ENCODE measurements at regions not wholly inside any gene's neighbourhood (a gene's known extent, or its start where the extent isn't known, plus 50 kb on each side); places are given as distances from the start of the nearest gene placed in this dataset.
"Not testable (repeated sequence)": the region's sequence is repeated elsewhere in the genome, so short reads cannot be mapped to it uniquely, and the experiment has no call there.

DNA sequence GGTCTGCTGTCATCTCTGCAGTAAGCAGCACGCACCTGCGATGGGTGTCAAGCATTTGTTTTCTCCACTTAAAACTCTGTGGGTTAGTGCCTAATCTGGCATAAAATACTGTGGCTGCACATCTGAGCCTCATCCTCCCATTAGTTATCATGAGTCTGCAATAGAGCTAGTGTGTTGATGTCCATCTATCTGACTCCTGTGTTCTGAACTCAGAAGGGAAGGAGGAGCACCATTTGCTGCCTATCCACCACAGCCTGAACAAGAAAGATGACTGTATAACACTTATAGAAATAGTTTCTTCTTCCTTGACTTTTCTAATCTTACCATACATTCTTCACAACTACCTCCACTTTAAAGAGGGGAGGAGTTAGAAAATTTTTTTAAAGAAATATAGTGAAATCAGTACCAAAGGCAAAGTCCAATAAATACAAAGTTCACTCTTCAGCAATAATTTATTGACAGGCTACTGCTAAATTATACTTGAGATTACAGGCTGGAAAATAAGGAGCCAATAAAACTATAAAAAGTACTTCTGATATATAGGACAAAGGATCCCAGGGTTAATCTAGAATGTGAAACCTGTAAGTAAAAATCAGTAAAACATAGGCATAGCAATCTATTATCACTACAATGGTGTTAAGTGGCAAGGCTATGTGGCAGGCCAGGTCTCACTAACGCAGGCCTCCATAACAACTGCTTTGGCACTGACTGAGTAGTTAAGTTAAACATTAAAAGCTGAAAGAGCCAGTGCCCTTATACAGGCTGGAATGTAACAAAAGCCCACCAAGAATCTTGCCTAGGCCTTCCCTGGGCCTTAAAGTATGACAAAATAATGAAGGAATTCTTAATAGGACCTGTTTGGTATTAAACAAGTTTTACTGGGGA is 70.2 kb downstream of the LGALS9C start:
- not testable (repeated sequence) for H3K4me3 ChIP-seq (ENCODE audit: control insufficient read depth, low read depth, low read length); DNase-seq (ENCODE audit: low read depth)

GRCh38 chr17:18557086-18557485 is 80.5 kb downstream of the LGALS9C start:
- not testable (repeated sequence) for DNase-seq (ENCODE audit: low read depth); H3K4me3 ChIP-seq (ENCODE audit: control insufficient read depth, low read depth, low read length)

DNA sequence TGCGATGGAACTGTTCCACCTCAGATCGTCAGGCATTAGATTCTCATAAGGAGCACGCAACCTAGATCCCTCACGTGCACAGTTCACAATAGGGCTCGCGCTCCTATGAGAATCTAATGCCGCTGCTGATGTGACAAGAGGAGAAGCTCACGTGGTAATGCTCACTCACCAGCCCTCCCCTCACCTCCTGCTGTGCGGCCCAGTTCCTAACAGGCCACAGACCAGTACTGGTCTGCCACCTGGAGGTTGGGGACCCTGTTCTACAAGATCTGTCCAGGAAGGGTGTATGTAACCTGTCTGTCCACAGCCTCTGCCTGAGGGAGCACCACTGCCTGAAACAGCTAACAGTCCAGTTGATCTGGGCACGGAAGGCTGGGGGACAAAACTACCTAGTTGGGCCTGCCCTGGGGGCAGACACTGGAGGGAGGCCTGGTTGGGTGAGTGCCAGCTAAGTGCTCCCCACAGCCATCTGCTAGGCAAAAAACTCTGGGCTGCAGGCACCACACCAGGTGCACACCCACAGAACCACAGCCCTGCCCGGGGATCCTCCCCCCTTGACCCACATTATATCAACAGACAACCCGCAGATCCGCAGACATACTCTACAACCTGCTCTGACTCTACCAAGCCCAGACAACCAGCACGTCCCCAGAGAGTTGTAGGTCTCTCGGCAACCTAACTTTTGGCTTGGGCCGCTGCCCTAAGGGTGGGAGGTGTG is 80.7 kb downstream of the TBC1D28 start:
- not testable (repeated sequence) for H3K4me3 ChIP-seq (ENCODE audit: control insufficient read depth, low read depth, low read length); DNase-seq (ENCODE audit: low read depth)

DNA sequence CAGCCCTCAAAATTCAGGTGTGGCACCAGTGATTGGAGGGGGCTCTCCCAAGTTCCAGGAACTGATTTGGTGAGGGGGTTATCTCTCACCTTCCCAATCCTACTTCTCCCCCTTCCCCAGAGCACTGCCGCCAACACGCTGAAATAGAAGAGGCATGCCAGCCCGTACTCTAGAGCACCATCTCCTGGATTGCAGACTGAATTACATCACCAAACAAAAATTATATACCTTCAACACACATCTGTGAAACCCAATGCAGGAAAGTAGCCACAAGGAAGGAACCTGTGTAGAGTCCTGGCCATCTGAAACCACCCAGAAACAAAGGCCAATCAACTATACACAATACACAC is 80.1 kb downstream of the TBC1D28 start:
- peak; percentile 21 for DNase-seq (ENCODE audit: low read depth)
- peak; percentile 54 for TF ChIP-seq CTCF (conservative IDR thresholded peaks at IDR 0.05; ENCODE audit: control insufficient read depth, insufficient read depth, low read depth, low read length)
- H3K4me3 ChIP-seq (ENCODE audit: control insufficient read depth, low read depth, low read length) = not testable (repeated sequence)

DNA sequence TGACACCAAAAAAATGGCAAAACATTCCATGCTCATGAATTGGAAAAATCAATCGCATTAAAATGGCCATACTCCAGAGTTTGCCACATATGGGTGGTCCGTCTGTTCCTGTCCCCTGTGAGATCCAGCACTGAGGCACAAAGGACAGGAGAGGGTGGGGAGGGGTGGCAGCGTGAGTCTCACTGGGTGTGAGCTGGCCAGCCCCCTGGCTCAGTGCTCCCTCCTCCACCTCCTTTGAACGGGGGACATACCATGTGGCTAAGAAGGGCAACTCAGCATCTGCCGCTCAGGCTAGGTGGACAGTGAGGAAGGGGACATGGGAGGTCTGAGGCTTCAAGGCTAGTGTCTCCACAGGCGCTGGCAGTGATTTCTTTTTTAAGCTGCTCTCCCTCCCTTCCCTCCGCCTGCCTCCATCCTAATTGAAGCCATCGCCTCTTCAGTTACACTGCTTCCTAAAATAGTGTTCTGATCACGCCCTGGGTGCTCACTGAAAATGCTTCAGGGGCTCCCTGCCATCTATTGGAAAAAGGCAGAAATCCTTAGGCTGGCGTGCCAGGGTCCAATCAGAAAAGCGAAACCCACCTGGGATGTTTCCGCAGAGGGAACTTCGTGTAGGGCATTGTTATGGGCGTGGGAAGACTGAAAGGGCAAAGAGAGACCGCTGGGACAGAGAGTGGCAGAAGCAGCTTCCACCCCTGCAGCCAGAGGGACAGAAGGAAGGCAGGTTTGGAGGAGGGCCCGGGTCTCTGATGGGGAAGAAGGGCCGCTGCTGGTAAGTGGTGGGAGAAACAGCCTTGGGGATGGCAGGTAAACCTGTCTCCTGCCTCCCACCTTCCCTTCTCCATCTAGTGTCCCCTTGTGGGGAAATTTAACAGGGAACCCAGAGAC is 75.8 kb downstream of the TBC1D28 start:
- H3K4me3 ChIP-seq (ENCODE audit: control insufficient read depth, low read depth, low read length); DNase-seq (ENCODE audit: low read depth): not testable (repeated sequence)

DNA sequence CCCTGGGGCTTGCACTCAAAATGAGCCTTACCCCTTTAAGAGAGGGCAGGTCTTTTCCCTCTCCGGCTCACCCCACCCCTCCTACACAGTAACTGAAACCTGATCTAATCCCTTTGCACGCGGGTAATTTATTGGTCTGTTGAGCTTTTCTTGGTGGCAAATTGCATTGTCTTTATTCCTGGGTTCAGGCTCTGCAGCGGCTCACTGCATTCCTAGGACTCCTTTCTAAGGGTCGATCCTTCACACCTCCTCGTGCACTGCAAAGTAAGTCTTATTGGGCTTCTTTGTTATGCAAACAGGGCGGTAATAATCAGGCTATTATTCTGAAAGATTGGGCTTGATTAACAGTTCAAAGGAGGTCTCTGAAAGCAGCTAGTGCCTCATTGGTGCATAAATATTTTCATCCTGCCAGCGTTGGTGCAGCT is 74.7 kb downstream of the TBC1D28 start:
- not testable (repeated sequence) for H3K4me3 ChIP-seq (ENCODE audit: control insufficient read depth, low read depth, low read length)
- DNase-seq (ENCODE audit: low read depth) = peak; percentile 10

DNA sequence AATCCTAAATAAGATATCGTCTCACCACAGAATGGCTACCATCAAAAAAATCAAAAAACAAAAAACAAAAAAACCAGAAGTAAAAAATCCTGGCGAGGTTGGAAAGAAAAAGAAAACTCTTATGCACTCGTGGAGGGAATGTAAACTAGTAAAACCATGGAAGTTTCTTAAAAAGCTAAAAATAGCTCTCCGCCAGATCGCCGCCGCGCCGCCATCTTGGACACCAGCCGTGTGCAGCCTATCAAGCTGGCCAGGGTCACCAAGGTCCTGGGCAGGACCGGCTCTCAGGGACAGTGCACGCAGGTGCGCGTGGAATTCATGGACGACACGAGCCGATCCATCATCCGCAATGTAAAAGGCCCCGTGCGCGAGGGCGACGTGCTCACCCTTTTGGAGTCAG is 71.7 kb downstream of the TBC1D28 start:
- H3K4me3 ChIP-seq (ENCODE audit: control insufficient read depth, low read depth, low read length); DNase-seq (ENCODE audit: low read depth): not testable (repeated sequence)

- H3K4me3 ChIP-seq (ENCODE audit: control insufficient read depth, low read depth, low read length) = not testable (repeated sequence)
- DNase-seq (ENCODE audit: low read depth) = peak; percentile 20
Measured at GRCh38 chr17:18574137-18574536, 70.1 kb downstream of the TBC1D28 start.

Data from fibroblast of mammary gland (primary cell).